Gastrocnemius medialis (tissue), 4 donors: ENCODE measurements at regions not wholly inside any gene's neighbourhood (a gene's known extent, or its start where the extent isn't known, plus 50 kb on each side); places are given as distances from the start of the nearest gene placed in this dataset.

Experiments
- POLR2A ChIP-seq, 2 donors: fragments of 450-650 bp; IDR thresholded peaks; one replicate each; pipeline ENCODE4 v1.6.1; 2017; ENCODE audit warnings: antibody characterized with exemption in 2 of 2, mild to moderate bottlenecking in 2 of 2, moderate library complexity in 2 of 2
- TF ChIP-seq, protein P1 (sequence below), 5 experiments: fragments of 450-650 bp in 3 of 5; fragments of 200-600 bp in 2 of 5; sonication (generic) in 2 of 5; IDR thresholded peaks in 4 of 5; conservative IDR thresholded peaks in 1 of 5; 1 replicate in 4 of 5; 2 replicates in 1 of 5; pipeline ENCODE4 v1.5.1; 2016 to 2019; ENCODE audit warnings: antibody characterized with exemption in 5 of 5, mild to moderate bottlenecking in 3 of 5, moderate library complexity in 3 of 5

DNA sequence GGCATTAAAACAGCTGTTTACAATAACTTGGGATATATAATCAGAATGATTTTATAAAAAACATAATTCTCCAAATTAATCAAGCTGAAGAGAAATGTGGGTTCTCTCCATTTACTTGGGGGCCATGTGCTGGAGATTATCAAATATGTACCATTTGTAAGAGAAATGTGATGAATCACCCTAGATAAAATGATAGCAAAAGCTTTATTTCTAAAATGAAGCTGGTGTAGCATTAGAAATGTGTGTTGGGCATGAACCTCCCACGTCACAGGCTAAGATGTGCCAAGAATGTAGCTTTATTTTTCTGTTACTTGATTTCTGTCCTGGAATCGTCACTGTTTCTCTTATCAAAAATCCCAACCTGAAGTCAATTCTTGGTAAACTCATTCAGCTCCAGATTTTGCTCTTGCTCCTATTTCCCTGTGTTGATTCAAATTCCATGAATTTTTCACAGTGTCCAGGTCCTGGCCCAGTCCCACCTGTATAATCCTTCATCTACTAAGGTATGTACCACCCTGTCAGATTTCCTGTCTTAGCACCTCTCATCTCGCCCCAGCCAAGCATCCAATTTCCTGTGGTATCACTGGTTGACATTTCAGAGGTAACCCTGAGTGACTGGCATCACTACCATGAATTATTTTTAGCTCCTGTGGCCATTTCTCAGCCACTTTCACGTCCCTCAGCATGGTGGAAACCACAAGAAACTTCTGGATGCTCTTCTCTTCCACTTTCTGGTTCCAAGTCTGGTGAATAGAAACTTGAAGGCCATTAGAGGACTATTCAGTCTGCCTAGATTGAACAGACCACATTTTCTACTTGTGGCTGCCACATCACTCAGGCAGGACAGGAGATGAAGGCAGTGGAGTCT, 103.6 kb upstream of the FLRT2 start:
- no peak for TF ChIP-seq POLR2A (IDR thresholded peaks at IDR 0.05)
- TF ChIP-seq, protein P1, sequence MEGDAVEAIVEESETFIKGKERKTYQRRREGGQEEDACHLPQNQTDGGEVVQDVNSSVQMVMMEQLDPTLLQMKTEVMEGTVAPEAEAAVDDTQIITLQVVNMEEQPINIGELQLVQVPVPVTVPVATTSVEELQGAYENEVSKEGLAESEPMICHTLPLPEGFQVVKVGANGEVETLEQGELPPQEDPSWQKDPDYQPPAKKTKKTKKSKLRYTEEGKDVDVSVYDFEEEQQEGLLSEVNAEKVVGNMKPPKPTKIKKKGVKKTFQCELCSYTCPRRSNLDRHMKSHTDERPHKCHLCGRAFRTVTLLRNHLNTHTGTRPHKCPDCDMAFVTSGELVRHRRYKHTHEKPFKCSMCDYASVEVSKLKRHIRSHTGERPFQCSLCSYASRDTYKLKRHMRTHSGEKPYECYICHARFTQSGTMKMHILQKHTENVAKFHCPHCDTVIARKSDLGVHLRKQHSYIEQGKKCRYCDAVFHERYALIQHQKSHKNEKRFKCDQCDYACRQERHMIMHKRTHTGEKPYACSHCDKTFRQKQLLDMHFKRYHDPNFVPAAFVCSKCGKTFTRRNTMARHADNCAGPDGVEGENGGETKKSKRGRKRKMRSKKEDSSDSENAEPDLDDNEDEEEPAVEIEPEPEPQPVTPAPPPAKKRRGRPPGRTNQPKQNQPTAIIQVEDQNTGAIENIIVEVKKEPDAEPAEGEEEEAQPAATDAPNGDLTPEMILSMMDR (IDR thresholded peaks at IDR 0.05 in 4 of 5, conservative IDR thresholded peaks at IDR 0.05 in 1 of 5): no peak
